Stomach (tissue), 4 donors: ENCODE measurements at regions not wholly inside any gene's neighbourhood (a gene's known extent, or its start where the extent isn't known, plus 50 kb on each side); places are given as distances from the start of the nearest gene placed in this dataset.

Source experiments
- CTCF ChIP-seq, 7 experiments: fragments of 450-650 bp in 4 of 7; fragments of 200-600 bp in 3 of 7; sonication (generic) in 3 of 7; IDR thresholded peaks; one replicate each; pipeline ENCODE4 v1.5.1; 2016 to 2019; ENCODE audit warnings: antibody characterized with exemption in 7 of 7, control low read depth in 2 of 7, mild to moderate bottlenecking in 1 of 7
- EP300 ChIP-seq: sonication (generic); formaldehyde crosslinking; IDR thresholded peaks from one replicate; pipeline ENCODE4 v1.6.1; 2017; ENCODE audit warnings: antibody characterized with exemption
- POLR2A ChIP-seq, 4 donors: fragments of 450-650 bp; IDR thresholded peaks; one replicate each; pipeline ENCODE4 v1.6.1; 2016; ENCODE audit warnings: antibody characterized with exemption in 4 of 4, control low read depth in 2 of 4, mild to moderate bottlenecking in 1 of 4, moderate library complexity in 1 of 4
- POLR2AphosphoS5 ChIP-seq, 3 donors: sonication (generic); formaldehyde crosslinking; IDR thresholded peaks; one replicate each; pipeline ENCODE4 v1.6.1; 2016; ENCODE audit warnings: antibody characterized with exemption in 3 of 3

GRCh38 chr2:83071914-83072313 lies 1387.2 kb downstream of the SUCLG1 start:
- TF ChIP-seq CTCF (IDR thresholded peaks at IDR 0.05) = no peak
- no peak for TF ChIP-seq POLR2A (IDR thresholded peaks at IDR 0.05)
- no peak for TF ChIP-seq EP300
- TF ChIP-seq POLR2AphosphoS5 (IDR thresholded peaks at IDR 0.05) = no peak
